HepG2 (cell line): ENCODE measurements at regions not wholly inside any gene's neighbourhood (a gene's known extent, or its start where the extent isn't known, plus 50 kb on each side); places are given as distances from the start of the nearest gene placed in this dataset.

Source experiments
- ATAC-seq: fragments of 200-7000 bp; cut with Tn5 transposase; 3 replicates; pipeline ENCODE4 v1.9.1; 2020; ENCODE audit warnings: mild to moderate bottlenecking, moderate library complexity
- BruUV-seq: library from RNA; stranded (reverse); fragments of 400-500 nt; replicated peaks from 2 replicates; lab custom pipeline; 2021; lab: Mats Ljungman, UMichigan
- CTCF ChIA-PET: fragments of 300-600 bp; formaldehyde crosslinking; extraction: SDS; loops from one replicate; lab custom pipeline; 2021; ENCODE audit warnings: low total read pairs, inconsistent platforms, low intra/inter-chr PET ratio; lab: Yijun Ruan, JAX
- POLR2A ChIA-PET: fragments of 350-600 bp; sonication (Branson Sonifier 250); formaldehyde crosslinking; loops from one replicate; lab custom pipeline; 2020; ENCODE audit warnings: antibody characterized with exemption, inconsistent platforms; lab: Yijun Ruan, JAX
- DNase-seq: peaks from one replicate; pipeline ENCODE4 v3.0.0-alpha.2; 2015; ENCODE audit warnings: low spot score
- FAIRE-seq: peaks from 3 replicates; lab custom pipeline; 2011; peaks lifted over from hg19 to GRCh38; lab: Jason Lieb, UNC
- H2AFZ ChIP-seq: one replicate; pipeline ENCODE4 v1.6.1; 2011; ENCODE audit warnings: low read length, inconsistent platforms
- H3K27ac ChIP-seq: fragments of 300-600 bp; 3 replicates; pipeline ENCODE4 v1.8.0; 2011; ENCODE audit warnings: mixed run types, mild to moderate bottlenecking, mixed read lengths, low read length, inconsistent platforms; ENCODE audit not compliant: insufficient read depth; ENCODE audit errors: extremely low read length
- H3K27me3 ChIP-seq, 2 experiments: fragments of 200-600 bp in 1 of 2; 2 replicates in 1 of 2; 3 replicates in 1 of 2; pipeline versions ENCODE4 v1.6.0 to v1.8.0; 2011; ENCODE audit warnings: low read length in 2 of 2, mild to moderate bottlenecking in 2 of 2, moderate library complexity in 2 of 2, inconsistent platforms in 1 of 2; ENCODE audit not compliant: insufficient read depth in 2 of 2, control insufficient read depth in 1 of 2
- H3K36me3 ChIP-seq, 2 experiments: fragments of 200-600 bp in 1 of 2; replicated peaks in 1 of 2; 2 replicates in 1 of 2; 3 replicates in 1 of 2; pipeline versions ENCODE4 v1.5.1 to v1.8.0; 2011; ENCODE audit warnings: low read length in 2 of 2, inconsistent platforms in 1 of 2; ENCODE audit not compliant: insufficient read depth in 2 of 2, control insufficient read depth in 1 of 2
- H3K4me1 ChIP-seq: 2 replicates; pipeline ENCODE4 v1.5.1; 2012; ENCODE audit warnings: low read length, inconsistent platforms; ENCODE audit not compliant: insufficient read depth
- H3K4me2 ChIP-seq: 2 replicates; pipeline ENCODE4 v1.6.0; 2011; ENCODE audit warnings: low read depth, low read length, inconsistent platforms
- H3K4me3 ChIP-seq, 3 experiments: fragments of 200-600 bp in 1 of 3; sonication (generic), shearing (Covaris generic) in 1 of 3; replicated peaks in 1 of 3; 2 replicates each; pipeline ENCODE4 v1.5.1; 2011 to 2016; ENCODE audit warnings: low read length in 3 of 3, inconsistent platforms in 2 of 3, low read depth in 2 of 3, mild to moderate bottlenecking in 2 of 3, control low read depth in 1 of 3, mixed read lengths in 1 of 3; ENCODE audit not compliant: insufficient read depth in 1 of 3
- H3K79me2 ChIP-seq: one replicate; pipeline ENCODE4 v1.6.1; 2011; ENCODE audit warnings: low read length, inconsistent platforms; ENCODE audit not compliant: insufficient read depth
- H3K9ac ChIP-seq: 2 replicates; pipeline ENCODE4 v1.6.0; 2011; ENCODE audit warnings: mild to moderate bottlenecking, low read depth, low read length, inconsistent platforms; ENCODE audit not compliant: insufficient read depth
- H3K9me3 ChIP-seq: 2 replicates; pipeline ENCODE4 v1.5.1; 2012; ENCODE audit warnings: mild to moderate bottlenecking, low read length
- H4K20me1 ChIP-seq: 2 replicates; pipeline ENCODE4 v1.6.0; 2011; ENCODE audit warnings: inconsistent platforms, mild to moderate bottlenecking, low read length, moderate library complexity; ENCODE audit not compliant: insufficient read depth
- FOSL2 ChIP-seq: sonication (generic); formaldehyde crosslinking; IDR thresholded peaks from 2 replicates; pipeline ENCODE4 v1.4.0; 2020; ENCODE audit warnings: missing genetic modification reagents
- FOXA1 ChIP-seq, 2 experiments: fragments of 450-650 bp in 1 of 2; sonication (generic) in 1 of 2; formaldehyde crosslinking in 1 of 2; IDR thresholded peaks; 2 replicates each; pipeline versions ENCODE4 v1.4.0 to v1.6.1; 2016 to 2020; ENCODE audit warnings: missing genetic modification reagents in 1 of 2
- GATAD1 ChIP-seq: IDR thresholded peaks from 2 replicates; pipeline ENCODE4 v1.6.1; 2016; ENCODE audit warnings: missing genetic modification reagents, missing compliant biosample characterization
- HNF4G ChIP-seq, 2 experiments: sonication (generic) in 1 of 2; formaldehyde crosslinking in 1 of 2; IDR thresholded peaks; 2 replicates each; pipeline versions ENCODE4 v1.4.0 to v1.6.1; 2011 to 2020; ENCODE audit warnings: borderline replicate concordance in 2 of 2, low read depth in 2 of 2, mild to moderate bottlenecking in 2 of 2, low read length in 1 of 2, missing genetic modification reagents in 1 of 2, moderate library complexity in 1 of 2
- HNRNPH1 ChIP-seq: fragments of 200-400 bp; formaldehyde crosslinking; optimal IDR thresholded peaks from 2 replicates; pipeline ENCODE3; 2017; ENCODE audit warnings: mild to moderate bottlenecking, low read depth, low read length
- MLXIP ChIP-seq: sonication (generic); formaldehyde crosslinking; IDR thresholded peaks from 2 replicates; pipeline ENCODE4 v1.9.0; 2021; ENCODE audit warnings: missing genetic modification reagents, borderline replicate concordance
- NCOA2 ChIP-seq: sonication (generic); formaldehyde crosslinking; IDR thresholded peaks from 2 replicates; pipeline ENCODE4 v1.8.0; 2022; ENCODE audit warnings: inconsistent platforms
- NR2F6 ChIP-seq, 2 experiments: IDR thresholded peaks; 2 replicates each; pipeline ENCODE4 v1.6.1; 2016; ENCODE audit warnings: antibody characterized with exemption in 1 of 2, mild to moderate bottlenecking in 1 of 2
- RFX5 ChIP-seq: IDR thresholded peaks from 2 replicates; pipeline ENCODE4 v1.6.1; 2011; ENCODE audit warnings: low read depth, low read length, improper control_type of control experiment
- SAP130 ChIP-seq: IDR thresholded peaks from 2 replicates; pipeline ENCODE4 v1.6.1; 2016; ENCODE audit warnings: low read depth
- SOX13 ChIP-seq, 3 experiments: fragments of 450-650 bp in 1 of 3; sonication (generic) in 1 of 3; formaldehyde crosslinking in 1 of 3; IDR thresholded peaks in 2 of 3; conservative IDR thresholded peaks in 1 of 3; 2 replicates each; pipeline versions ENCODE4 v1.5.0 to v1.6.1; 2016 to 2020; ENCODE audit warnings: antibody characterized with exemption in 1 of 3, mild to moderate bottlenecking in 1 of 3, missing compliant biosample characterization in 1 of 3, missing genetic modification reagents in 1 of 3, moderate library complexity in 1 of 3
- SP1 ChIP-seq, 2 experiments: fragments of 450-650 bp in 1 of 2; sonication (generic) in 1 of 2; formaldehyde crosslinking in 1 of 2; IDR thresholded peaks; 2 replicates each; pipeline versions ENCODE4 v1.4.0 to v1.6.1; 2016 to 2020; ENCODE audit warnings: missing genetic modification reagents in 1 of 2
- TEF ChIP-seq: sonication (generic); formaldehyde crosslinking; IDR thresholded peaks from 2 replicates; pipeline ENCODE4 v1.5.0; 2020; ENCODE audit warnings: missing genetic modification reagents
- ZNF34 ChIP-seq: sonication (generic); formaldehyde crosslinking; IDR thresholded peaks from 2 replicates; pipeline ENCODE4 v1.4.0; 2020; ENCODE audit warnings: mild to moderate bottlenecking, missing genetic modification reagents, borderline replicate concordance
- WGBS: methylation state at CpG from one replicate; pipeline ENCODE4 v1.1.6; 2017; ENCODE audit warnings: low lambda C conversion rate; 5-methylcytosine and 5-hydroxymethylcytosine counted together
- in situ Hi-C: cut with HindIII; loops from 2 replicates; pipeline ENCODE4 v1.10.0; 2017; ENCODE audit warnings: low pct_unique_long_range_greater_than_20kb; ENCODE audit not compliant: extremely low pct_ligation_motif_present
- intact Hi-C: fragments of 100-400 bp; cut with micrococcal nuclease; formaldehyde crosslinking; loops from one replicate; pipeline ENCODE4 v1.10.0; 2022; ENCODE audit not compliant: unreplicated experiment

GRCh38 chr9:89666950-89667349 is 62.1 kb downstream of the GADD45G start:
- peaks cover 4 to 23% of the 10 kb centered on the region in 2 experiments; a peak in 3 of 5 replicates for H3K27me3 ChIP-seq
- TF ChIP-seq HNRNPH1: no peak
- TF ChIP-seq, all 625 proteins: peak for 0

DNA sequence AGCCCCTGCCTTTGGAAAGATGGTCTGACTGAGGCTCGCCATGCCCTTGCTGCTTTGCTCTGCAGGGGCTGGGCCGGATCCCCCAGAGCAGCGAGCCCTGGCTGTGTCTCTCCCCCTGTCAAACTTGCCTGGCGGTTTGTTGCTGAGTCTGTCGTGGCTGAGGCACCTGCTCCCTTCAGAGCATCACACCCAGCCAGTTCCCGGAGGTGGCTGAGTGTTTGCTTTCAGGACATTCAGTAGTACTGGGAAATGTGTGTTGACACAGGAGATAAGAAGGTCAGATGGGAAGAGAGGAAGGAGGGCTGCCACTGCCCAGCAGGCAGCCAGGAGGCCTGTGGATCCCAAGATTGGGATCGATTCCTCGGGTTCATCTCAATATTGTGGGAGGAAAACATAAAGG is 62.9 kb downstream of the GADD45G start:
- no peak for DNase-seq
- H3K9me3 ChIP-seq: no peaks in the 10 kb centered on the region
- in situ Hi-C loops: no loop called here
- TF ChIP-seq TEF (CRISPR knock-in tag): no peak
- no peak for TF ChIP-seq FOXA1 (IDR thresholded peaks at IDR 0.05)
- TF ChIP-seq FOXA1 (CRISPR knock-in tag; IDR thresholded peaks at IDR 0.05): peak; percentile 56
- no peak for TF ChIP-seq RFX5
- TF ChIP-seq GATAD1 (CRISPR knock-in tag): no peak
- 0 out of 2 replicates have a peak, but pooled peaks have one; percentile 36 for TF ChIP-seq NCOA2 (CRISPR knock-in tag)
- 0 out of 2 replicates have a peak, but pooled peaks have one; percentile 11 for TF ChIP-seq NR2F6 (IDR thresholded peaks at IDR 0.05)
- TF ChIP-seq NR2F6 (CRISPR knock-in tag; IDR thresholded peaks at IDR 0.05): 0 out of 2 replicates have a peak, but pooled peaks have one; percentile 20
- TF ChIP-seq HNF4G (IDR thresholded peaks at IDR 0.05; ENCODE audit: borderline replicate concordance, low read depth, low read length): no peak
- no peak for TF ChIP-seq HNF4G (CRISPR knock-in tag; IDR thresholded peaks at IDR 0.05; ENCODE audit: borderline replicate concordance, low read depth)
- TF ChIP-seq FOSL2 (CRISPR knock-in tag): peak; percentile 56
- no peak for TF ChIP-seq MLXIP (CRISPR knock-in tag)
- TF ChIP-seq SOX13 (IDR thresholded peaks at IDR 0.05): no peak
- peak in 1 of 2 experiments; percentile 38; a peak in 1 of 4 replicates for TF ChIP-seq SOX13 (CRISPR knock-in tag; conservative IDR thresholded peaks at IDR 0.05 in 1 of 2, IDR thresholded peaks at IDR 0.05 in 1 of 2)
- no peak for TF ChIP-seq SAP130
- no peak for TF ChIP-seq SP1 (IDR thresholded peaks at IDR 0.05)
- TF ChIP-seq SP1 (CRISPR knock-in tag; IDR thresholded peaks at IDR 0.05): no peak
- TF ChIP-seq ZNF34 (CRISPR knock-in tag): no peak

More at GRCh38 chr9:89666950-89667349, 62.1 kb downstream of the GADD45G start:
- in situ Hi-C loops (no loop called here), intact Hi-C loops (no loop called here)
- no peaks in the 10 kb centered on the region for H4K20me1 ChIP-seq
- ChIA-PET CTCF (no interaction called here), POLR2A (no interaction called here)
- DNase-seq (no peak), FAIRE-seq (no peak), ATAC-seq (no peak)
- H3K79me2 ChIP-seq: no peaks in the 10 kb centered on the region
- no peaks in the 10 kb centered on the region for H3K36me3 ChIP-seq
- no peaks in the 10 kb centered on the region for H3K9me3 ChIP-seq
- H3K4me3 ChIP-seq: no peak overlapping the region
- no TSS peak for BruUV-seq
- H3K9ac ChIP-seq: no peak overlapping the region
- WGBS: 65% methylated on average over 3 of the region's 6 CpGs
- H2AFZ ChIP-seq: no peak overlapping the region
- peaks cover 46% of the 10 kb centered on the region for H3K4me1 ChIP-seq
- no peak overlapping the region for H3K4me2 ChIP-seq
- no peak overlapping the region for H3K27ac ChIP-seq

More for the DNA sequence above, 62.9 kb downstream of the GADD45G start:
- no peak overlapping the region for H3K4me2 ChIP-seq
- no peak overlapping the region for H2AFZ ChIP-seq
- H3K4me1 ChIP-seq: peaks cover 39% of the 10 kb centered on the region
- POLR2A ChIA-PET: no interaction called here
- H3K4me3 ChIP-seq: no peak overlapping the region
- H3K9ac ChIP-seq: no peak overlapping the region
- H3K36me3 ChIP-seq: no peaks in the 10 kb centered on the region
- H3K27me3 ChIP-seq: peaks cover 2 to 22% of the 10 kb centered on the region in 2 experiments; a peak in 3 of 5 replicates
- BruUV-seq: no TSS peak
- no peak overlapping the region for H3K27ac ChIP-seq
- WGBS: 5% methylated on average over 6 of the region's 8 CpGs
- CTCF ChIA-PET: no interaction called here
- FAIRE-seq (no peak), ATAC-seq (0 out of 3 replicates have a peak, but pooled peaks have one; percentile 16)
- no peaks in the 10 kb centered on the region for H3K79me2 ChIP-seq
- intact Hi-C loops: no loop called here
- no peaks in the 10 kb centered on the region for H4K20me1 ChIP-seq
